Prostate gland (tissue), 2 donors: ENCODE measurements at regions not wholly inside any gene's neighbourhood (a gene's known extent, or its start where the extent isn't known, plus 50 kb on each side); places are given as distances from the start of the nearest gene placed in this dataset.
A peak's percentile ranks its signal among the peaks of the same experiment; 100 is the strongest.

Experiments used
- DNase-seq: peaks from one replicate; pipeline ENCODE4 v3.0.0-alpha.2; 2019; ENCODE audit warnings: low spot score
- H3K27ac ChIP-seq, 2 donors: fragments of 200-600 bp; sonication (generic); 2 replicates each; pipeline ENCODE4 v1.5.1; 2017 to 2019
- H3K27me3 ChIP-seq: fragments of 200-600 bp; sonication (generic); replicated peaks from 2 replicates; pipeline ENCODE4 v1.5.1; 2019; ENCODE audit not compliant: insufficient read depth
- H3K36me3 ChIP-seq, 2 donors: fragments of 200-600 bp; sonication (generic); 1 replicate in 1 of 2; 2 replicates in 1 of 2; pipeline versions ENCODE4 v1.5.1 to v1.8.1; 2017 to 2019
- H3K4me1 ChIP-seq: fragments of 200-600 bp; sonication (generic); replicated peaks from 2 replicates; pipeline ENCODE4 v1.5.1; 2019
- H3K4me3 ChIP-seq, 2 donors: fragments of 200-600 bp; sonication (generic); 2 replicates each; pipeline ENCODE4 v1.5.1; 2017 to 2019
- H3K9me3 ChIP-seq: fragments of 200-600 bp; sonication (generic); 2 replicates; pipeline ENCODE4 v1.5.1; 2017
- POLR2A ChIP-seq: fragments of 450-650 bp; IDR thresholded peaks from one replicate; pipeline ENCODE4 v1.6.1; 2016; ENCODE audit warnings: antibody characterized with exemption, mild to moderate bottlenecking
- POLR2AphosphoS5 ChIP-seq: sonication (generic); formaldehyde crosslinking; IDR thresholded peaks from one replicate; pipeline ENCODE4 v1.6.1; 2017; ENCODE audit warnings: antibody characterized with exemption
- WGBS: methylation state at CpG from one replicate; pipeline ENCODE4 v1.1.5; 2018; 5-methylcytosine and 5-hydroxymethylcytosine counted together
- intact Hi-C: fragments of 100-400 bp; cut with DNase I; formaldehyde crosslinking; loops from one replicate; pipeline ENCODE4 v1.14.2; 2022
- TF ChIP-seq, protein P1 (sequence below), 4 experiments: fragments of 200-600 bp in 2 of 4; fragments of 450-650 bp in 2 of 4; sonication (generic) in 2 of 4; IDR thresholded peaks; 1 replicate in 3 of 4; 2 replicates in 1 of 4; pipeline ENCODE4 v1.5.1; 2016 to 2019; ENCODE audit warnings: antibody characterized with exemption in 4 of 4, mild to moderate bottlenecking in 2 of 4, moderate library complexity in 2 of 4

- no peak for DNase-seq
- Histone ChIP-seq H3K27ac (no peak overlapping the region), H3K36me3 (no peaks in the 10 kb centered on the region), H3K4me1 (no peaks in the 10 kb centered on the region), H3K4me3 (no peak overlapping the region), H3K9me3 (no peaks in the 10 kb centered on the region), H3K27me3 (no peaks in the 10 kb centered on the region)
- 93% methylated on average over 2 of the region's 2 CpGs for WGBS
- TF ChIP-seq POLR2AphosphoS5: no peak
- TF ChIP-seq, protein P1, sequence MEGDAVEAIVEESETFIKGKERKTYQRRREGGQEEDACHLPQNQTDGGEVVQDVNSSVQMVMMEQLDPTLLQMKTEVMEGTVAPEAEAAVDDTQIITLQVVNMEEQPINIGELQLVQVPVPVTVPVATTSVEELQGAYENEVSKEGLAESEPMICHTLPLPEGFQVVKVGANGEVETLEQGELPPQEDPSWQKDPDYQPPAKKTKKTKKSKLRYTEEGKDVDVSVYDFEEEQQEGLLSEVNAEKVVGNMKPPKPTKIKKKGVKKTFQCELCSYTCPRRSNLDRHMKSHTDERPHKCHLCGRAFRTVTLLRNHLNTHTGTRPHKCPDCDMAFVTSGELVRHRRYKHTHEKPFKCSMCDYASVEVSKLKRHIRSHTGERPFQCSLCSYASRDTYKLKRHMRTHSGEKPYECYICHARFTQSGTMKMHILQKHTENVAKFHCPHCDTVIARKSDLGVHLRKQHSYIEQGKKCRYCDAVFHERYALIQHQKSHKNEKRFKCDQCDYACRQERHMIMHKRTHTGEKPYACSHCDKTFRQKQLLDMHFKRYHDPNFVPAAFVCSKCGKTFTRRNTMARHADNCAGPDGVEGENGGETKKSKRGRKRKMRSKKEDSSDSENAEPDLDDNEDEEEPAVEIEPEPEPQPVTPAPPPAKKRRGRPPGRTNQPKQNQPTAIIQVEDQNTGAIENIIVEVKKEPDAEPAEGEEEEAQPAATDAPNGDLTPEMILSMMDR (IDR thresholded peaks at IDR 0.05): no peak
- TF ChIP-seq POLR2A: no peak
- intact Hi-C loops: no loop called here
Observed at GRCh38 chrX:43586830-43587229, 69.3 kb upstream of the MAOA start.

- no peak for TF ChIP-seq POLR2A
- peak; percentile 72 for TF ChIP-seq POLR2AphosphoS5
- Histone ChIP-seq H3K27me3 (no peaks in the 10 kb centered on the region), H3K27ac (peak overlapping the region; percentile 71 to 74), H3K36me3 (no peaks in the 10 kb centered on the region), H3K9me3 (no peaks in the 10 kb centered on the region), H3K4me3 (no peak overlapping the region), H3K4me1 (no peaks in the 10 kb centered on the region)
- 5% methylated on average over 3 of the region's 3 CpGs for WGBS
- DNase-seq: peak; percentile 32
- intact Hi-C loops: no loop called here
Observed at GRCh38 chrX:43589735-43590134, 66.4 kb upstream of the MAOA start.

- DNase-seq: no peak
- 24% methylated on average over 2 of the region's 2 CpGs for WGBS
- H3K36me3 ChIP-seq: no peaks in the 10 kb centered on the region
- no peaks in the 10 kb centered on the region for H3K27me3 ChIP-seq
- no peaks in the 10 kb centered on the region for H3K9me3 ChIP-seq
- H3K4me3 ChIP-seq: no peak overlapping the region
- TF ChIP-seq POLR2AphosphoS5: no peak
- no peak for TF ChIP-seq POLR2A
- TF ChIP-seq, protein P1 (IDR thresholded peaks at IDR 0.05): no peak
- intact Hi-C loops: no loop called here
- H3K27ac ChIP-seq: peak overlapping the region; percentile 71 to 74
- no peaks in the 10 kb centered on the region for H3K4me1 ChIP-seq
Observed at GRCh38 chrX:43590150-43590549, 65.9 kb upstream of the MAOA start.

GRCh38 chrX:43592597-43592996 is 63.5 kb upstream of the MAOA start:
- TF ChIP-seq POLR2A (no peak), POLR2AphosphoS5 (no peak)
- TF ChIP-seq, protein P1 (IDR thresholded peaks at IDR 0.05): no peak
- WGBS: 27% methylated on average over 1 of the region's 3 CpGs
- Histone ChIP-seq H3K9me3 (no peaks in the 10 kb centered on the region), H3K27me3 (no peaks in the 10 kb centered on the region), H3K36me3 (no peaks in the 10 kb centered on the region), H3K4me3 (no peak overlapping the region), H3K27ac (peak overlapping the region; percentile 42 to 43), H3K4me1 (no peaks in the 10 kb centered on the region)
- intact Hi-C loops: no loop called here
- DNase-seq: peak; percentile 34

GRCh38 chrX:43595931-43596330 is 60.2 kb upstream of the MAOA start:
- Histone ChIP-seq H3K9me3 (no peaks in the 10 kb centered on the region), H3K36me3 (no peaks in the 10 kb centered on the region), H3K4me1 (no peaks in the 10 kb centered on the region), H3K4me3 (no peak overlapping the region), H3K27me3 (no peaks in the 10 kb centered on the region), H3K27ac (no peak overlapping the region)
- intact Hi-C loops: no loop called here
- no peak for DNase-seq
- TF ChIP-seq POLR2AphosphoS5 (no peak), POLR2A (no peak)
- TF ChIP-seq, protein P1 (IDR thresholded peaks at IDR 0.05): no peak

- intact Hi-C loops: no loop called here
- Histone ChIP-seq H3K27me3 (no peaks in the 10 kb centered on the region), H3K9me3 (no peaks in the 10 kb centered on the region), H3K36me3 (no peaks in the 10 kb centered on the region), H3K4me1 (no peaks in the 10 kb centered on the region), H3K4me3 (no peak overlapping the region), H3K27ac (no peak overlapping the region)
- TF ChIP-seq POLR2A (no peak), POLR2AphosphoS5 (no peak)
- TF ChIP-seq, protein P1 (IDR thresholded peaks at IDR 0.05): no peak
- no peak for DNase-seq
Observed at GRCh38 chrX:43604753-43605152, 51.3 kb upstream of the MAOA start.
